Inflammatory macrophage treated with lipopolysaccharide for 1 hour (primary cell): ENCODE measurements at regions not wholly inside any gene's neighbourhood (a gene's known extent, or its start where the extent isn't known, plus 50 kb on each side); places are given as distances from the start of the nearest gene placed in this dataset.
A peak's percentile ranks its signal among the peaks of the same experiment; 100 is the strongest.

ENCODE experiments used
- DNase-seq, 2 donors: peaks; one replicate each; pipeline ENCODE4 v3.0.0-alpha.2; 2020 to 2022

DNA sequence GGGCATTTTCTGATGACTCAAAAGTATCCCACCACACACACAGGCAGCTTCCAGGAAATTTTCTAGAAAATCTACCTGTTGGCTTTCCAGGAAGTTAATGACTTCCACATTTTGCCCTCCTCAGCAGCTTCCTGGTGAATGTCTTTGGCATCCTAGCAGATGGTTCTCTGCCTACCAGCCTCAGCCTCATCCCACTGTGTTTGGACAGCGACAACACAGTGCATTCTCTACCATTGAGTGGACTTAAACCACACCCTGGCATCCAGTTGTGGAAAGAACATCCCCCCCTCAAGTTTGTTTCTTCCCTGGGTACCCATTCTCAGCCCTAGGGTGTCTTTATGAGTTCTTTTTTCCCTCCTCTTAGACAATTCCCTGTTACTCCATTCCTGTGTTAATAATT is 50.8 kb upstream of the GADL1 start:
- DNase-seq = no peak

DNA sequence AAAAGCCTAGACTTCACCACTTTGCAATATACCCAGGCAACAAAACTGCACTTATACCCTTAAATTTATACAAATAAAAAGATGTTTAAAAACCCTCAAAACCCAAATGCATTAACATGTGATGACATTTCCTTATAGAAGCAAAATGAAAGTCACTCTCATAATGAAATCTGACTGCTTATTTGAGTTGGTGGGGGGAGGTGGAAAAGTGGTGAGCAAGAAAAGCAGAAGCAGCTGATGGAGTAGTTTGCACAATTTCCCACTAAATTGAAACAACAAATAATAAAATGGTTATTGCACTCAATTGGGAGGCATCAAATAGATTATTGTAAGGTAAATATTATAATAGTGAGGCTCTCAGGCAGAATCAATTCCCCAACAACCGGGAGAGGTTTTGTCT is 54.0 kb upstream of the GADL1 start:
- peak; percentile 51 to 64 for DNase-seq

DNA sequence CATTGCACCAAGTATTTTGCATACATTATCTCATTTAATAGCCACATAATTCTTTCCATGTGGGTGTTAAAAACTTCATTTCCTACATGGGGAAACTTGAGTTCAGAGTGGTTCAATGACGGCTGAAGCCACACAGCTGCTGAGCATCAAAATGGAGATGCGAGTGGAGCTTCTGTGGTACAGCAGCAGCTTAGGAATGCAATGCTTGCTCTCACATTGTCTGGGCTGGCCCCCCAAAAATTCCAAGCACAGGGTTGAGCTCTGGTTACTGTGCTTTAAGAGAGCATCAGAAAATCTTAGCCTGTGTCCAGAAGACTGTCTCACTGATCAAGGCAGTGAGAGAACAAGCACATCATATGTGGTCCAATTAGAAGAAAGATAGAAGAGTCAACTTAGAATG is 57.4 kb upstream of the GADL1 start:
- no peak for DNase-seq

DNA sequence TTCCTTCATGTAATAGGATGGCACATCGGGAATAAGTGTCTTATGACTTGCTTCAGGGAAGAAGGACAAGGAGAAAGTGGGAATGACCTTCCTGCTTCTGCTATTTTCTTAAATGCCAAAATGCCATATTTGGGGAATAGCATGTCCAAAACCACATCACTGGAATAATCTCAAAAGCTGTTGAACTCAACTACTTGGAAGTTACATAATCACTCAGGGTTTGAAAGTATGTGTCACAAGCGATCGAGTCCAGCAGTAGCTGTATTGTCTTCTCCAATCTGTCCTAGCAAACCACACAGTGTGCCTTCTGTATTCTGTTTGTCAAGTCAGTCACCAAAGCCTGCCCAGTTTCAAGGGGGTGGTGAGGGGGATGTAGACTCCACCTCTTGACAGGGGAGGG is 58.3 kb upstream of the GADL1 start:
- no peak for DNase-seq

DNA sequence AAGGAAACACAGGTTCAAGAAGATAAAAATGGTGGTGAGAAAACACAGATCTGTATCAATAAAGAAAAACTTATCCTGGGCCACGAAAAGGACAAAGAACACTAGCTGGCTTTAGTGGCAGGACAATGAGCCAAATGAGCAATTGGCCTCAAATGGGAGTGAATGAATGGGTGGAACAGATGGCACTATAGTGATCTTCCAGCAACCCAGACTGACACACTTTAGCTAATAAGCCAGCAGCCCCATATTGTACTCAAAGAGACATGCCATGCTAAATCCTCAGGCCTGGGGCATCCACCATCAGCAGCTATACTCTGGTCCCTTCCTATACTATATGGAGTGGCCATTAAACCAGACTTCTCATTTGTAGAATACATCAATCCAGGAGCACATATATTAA is 60.0 kb upstream of the GADL1 start:
- no peak for DNase-seq

DNA sequence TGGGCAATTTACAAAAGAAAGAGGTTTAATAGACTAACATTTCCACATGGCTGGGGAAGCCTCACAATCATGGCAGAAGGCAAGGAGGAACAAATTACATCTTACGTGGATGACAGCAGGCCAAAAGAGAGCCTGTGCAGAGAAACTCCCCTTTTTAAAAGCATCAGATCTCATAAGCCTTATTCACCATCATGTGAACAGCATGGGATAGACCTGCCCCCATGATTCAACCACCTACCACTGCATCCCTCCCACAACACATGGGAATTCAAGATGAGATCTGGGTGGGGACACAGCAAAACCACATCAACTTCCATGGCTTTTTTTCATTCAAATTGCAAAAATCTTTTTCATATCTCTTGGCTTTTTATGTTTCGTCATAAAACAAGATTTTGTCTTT is 67.6 kb upstream of the GADL1 start:
- peak in 1 of 2 donors; percentile 54 for DNase-seq

DNA sequence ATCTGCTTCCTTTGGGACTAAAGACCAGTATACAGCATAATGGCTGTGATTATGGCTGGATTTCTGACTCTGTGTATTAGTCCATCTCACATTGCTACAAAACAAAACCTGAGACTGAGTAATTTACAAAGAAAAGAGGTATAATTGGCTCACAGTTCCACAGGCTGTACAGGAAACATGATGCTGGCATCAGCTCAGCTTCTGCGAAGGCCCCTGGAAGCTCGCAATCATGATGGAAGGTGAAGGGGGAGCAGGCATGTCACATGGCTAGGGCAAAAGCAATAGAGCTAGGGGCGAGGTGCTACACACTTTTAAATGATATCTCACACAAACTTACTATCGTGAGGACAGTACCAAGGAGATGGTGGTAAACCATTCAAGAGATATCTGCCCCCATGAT is 68.0 kb upstream of the GADL1 start:
- no peak for DNase-seq

DNA sequence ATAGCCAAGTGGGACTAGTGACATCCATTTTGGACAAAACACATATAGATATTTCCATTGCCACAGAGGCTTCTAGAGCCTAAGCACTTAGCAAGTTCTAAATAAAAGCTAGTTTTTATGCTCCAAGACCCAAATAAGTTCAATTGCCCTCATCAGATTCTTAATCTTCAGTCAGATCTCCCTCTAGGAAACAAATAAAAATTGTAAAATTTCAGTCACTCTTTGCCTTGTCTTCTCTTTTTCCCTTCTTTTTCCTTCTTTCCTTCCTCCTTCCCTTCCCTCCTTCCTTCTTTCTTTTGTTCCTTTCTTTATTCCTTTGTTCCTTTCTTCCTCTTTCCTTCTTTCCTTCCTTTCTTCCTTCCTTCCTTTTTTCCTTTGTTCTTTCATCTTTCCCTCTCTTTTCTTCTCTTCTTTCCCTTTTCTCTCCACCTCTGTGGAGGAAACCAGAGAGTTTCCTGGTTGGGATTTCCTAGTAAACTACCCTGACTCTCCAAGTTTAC is 68.8 kb upstream of the GADL1 start:
- DNase-seq = no peak

DNA sequence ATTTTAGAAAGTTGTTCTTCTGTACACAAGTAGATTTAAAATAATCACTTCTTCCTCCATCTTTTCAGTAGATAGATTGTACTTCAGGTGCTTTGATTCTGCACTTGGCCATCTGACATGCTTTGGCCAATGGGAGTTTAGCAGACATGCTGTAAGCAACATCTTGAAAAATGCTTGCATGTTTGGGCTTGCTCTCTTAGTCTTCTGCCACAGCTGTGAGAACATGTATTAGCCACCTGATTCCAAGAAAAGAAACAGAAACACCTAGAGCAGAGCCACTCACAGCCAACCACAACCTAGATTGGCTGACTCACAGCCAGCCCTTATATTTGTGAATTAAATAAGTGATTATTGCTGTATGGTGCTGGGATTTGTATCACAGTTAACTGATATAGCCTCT is 70.2 kb upstream of the GADL1 start:
- DNase-seq = no peak

DNA sequence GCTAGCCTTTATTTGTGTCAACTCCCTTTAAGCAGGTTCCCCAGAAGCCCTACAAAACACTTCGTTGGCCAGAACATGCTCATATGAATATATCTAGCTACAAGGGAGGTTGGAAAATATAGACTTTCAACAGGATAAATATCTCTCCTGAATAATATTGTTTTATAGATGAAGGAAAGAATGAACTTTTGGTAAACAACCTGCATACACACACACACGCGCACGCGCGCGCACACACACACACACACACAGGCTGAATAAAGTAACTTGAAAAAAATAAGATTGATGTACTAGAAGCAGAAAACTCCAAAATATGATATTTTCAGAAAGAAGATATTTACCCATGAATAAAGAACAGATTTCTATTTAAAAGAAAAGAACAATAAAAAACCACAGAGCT is 72.4 kb upstream of the GADL1 start:
- no peak for DNase-seq

DNA sequence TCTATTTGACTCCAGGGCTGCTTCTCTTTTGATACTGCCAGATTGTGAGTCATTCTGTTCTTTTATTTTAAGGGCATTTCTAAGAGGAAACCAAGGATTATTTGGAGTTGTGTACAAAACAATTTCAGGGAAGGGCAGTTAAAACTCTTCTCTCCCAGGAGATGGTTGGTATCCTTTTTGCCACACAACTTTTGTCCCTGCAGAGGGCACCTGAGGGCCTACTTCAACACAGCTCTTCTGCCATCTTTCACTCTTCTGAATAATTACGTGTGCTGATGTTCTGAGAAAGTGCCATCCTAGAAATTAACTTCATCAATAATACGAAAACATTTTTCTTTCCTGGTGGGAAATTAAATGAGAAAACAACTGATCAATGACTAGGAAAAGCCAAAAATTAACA is 75.7 kb upstream of the GADL1 start:
- DNase-seq = no peak

DNA sequence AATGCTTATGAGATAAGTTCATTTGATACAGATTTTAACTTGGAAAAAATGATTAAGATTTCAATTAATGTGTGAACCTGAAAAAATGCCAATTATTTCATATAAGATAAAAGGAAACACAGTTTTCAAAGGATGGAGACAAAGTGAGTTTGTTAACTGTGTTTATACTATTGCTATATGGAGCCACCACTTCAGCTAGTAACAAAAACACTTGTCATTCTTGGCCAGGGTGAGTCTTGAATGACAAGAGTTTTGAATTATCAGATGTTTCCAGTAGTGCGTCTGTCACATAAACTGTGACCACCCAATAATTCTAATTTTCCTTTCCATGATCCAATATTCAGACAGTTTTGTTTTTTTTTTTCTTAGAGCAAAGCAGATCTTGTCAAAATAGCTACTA is 78.0 kb upstream of the GADL1 start:
- no peak for DNase-seq

DNA sequence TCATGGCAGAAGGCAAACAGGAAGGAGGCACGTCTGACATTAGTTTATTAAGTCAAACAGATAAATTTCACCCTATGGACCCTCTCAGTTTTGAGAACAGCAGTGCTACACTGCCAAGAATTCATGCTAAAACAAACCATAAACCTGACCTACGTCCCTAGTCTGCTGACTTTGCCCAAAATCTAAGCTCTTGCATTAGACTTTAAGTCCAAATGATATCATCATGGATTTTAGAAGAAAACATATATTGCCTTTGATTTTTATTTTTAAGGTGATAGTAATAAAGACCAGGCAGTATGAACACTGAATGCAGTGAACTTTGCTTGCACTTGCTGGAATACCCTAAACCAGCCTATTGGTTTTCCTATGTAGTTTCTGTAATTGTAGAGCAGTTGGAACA is 79.6 kb upstream of the GADL1 start:
- DNase-seq = no peak

DNA sequence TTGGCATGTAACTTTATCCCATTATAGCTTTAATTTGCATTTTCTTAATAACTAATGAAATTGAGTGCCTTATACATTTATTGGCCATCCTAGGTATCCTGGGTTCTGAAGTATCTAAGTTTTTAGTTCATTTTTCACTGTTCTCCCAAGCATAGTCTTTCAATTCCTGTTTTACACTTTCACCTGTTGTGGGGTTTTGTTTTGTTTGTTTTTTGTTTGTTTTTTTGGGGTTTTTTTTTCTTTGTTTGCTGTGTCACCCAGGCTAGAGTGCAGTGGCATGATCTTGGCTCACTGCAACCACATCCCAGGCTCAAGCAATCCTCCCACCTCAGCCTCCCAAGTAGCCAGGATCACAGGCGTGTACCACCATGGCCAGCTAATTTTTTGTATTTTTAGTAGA is 83.1 kb upstream of the GADL1 start:
- DNase-seq = no peak

DNA sequence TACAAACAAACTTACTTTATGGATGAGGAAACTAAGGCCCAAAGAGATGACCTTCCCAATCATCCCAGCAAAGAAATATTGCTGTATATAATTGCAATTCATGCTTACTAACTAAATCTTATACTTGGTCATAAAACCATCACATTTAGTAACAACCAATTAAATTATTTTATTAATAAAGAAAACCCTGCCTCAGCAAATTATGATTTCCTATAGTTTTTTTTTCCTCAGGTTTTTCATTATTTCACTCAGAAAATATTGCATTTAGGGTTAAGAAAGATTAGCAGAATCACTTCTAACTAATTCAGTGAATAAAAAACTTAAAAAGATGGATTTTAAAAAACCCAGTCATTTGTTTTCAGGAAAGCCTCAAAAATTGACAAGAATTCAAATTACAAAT is 86.5 kb upstream of the GADL1 start:
- DNase-seq = no peak

DNA sequence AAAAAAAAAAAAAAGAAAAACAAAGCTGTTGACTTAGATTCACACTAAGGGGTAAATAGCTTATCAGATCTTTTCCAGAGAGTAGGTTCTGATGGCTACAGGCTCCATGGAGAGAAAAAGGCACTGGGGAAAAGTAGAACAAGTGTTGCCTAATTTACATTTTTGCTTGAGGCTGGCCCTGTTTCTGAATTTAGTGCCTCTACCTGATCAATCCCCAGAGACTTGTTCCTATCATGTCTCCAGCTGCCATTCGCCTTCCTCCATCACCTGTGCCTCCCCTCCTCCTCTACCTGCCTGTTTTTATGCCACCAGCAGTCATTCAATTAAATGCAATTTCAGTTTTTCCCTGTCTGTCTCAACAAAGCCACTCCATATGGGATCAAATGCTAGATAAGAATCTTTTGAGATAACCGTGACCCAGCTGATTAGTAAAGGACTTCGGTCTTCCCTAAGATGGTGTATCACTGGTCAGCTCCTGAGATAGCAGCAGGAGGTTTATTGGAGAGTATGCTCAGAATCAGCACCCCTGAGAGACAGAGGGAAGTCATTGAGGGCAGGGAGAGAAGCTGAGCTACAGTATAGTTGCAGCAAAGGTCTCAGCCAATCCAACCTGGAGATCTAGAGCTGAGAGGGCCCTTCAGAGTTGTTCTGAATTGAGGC is 88.1 kb upstream of the GADL1 start:
- DNase-seq = no peak

DNA sequence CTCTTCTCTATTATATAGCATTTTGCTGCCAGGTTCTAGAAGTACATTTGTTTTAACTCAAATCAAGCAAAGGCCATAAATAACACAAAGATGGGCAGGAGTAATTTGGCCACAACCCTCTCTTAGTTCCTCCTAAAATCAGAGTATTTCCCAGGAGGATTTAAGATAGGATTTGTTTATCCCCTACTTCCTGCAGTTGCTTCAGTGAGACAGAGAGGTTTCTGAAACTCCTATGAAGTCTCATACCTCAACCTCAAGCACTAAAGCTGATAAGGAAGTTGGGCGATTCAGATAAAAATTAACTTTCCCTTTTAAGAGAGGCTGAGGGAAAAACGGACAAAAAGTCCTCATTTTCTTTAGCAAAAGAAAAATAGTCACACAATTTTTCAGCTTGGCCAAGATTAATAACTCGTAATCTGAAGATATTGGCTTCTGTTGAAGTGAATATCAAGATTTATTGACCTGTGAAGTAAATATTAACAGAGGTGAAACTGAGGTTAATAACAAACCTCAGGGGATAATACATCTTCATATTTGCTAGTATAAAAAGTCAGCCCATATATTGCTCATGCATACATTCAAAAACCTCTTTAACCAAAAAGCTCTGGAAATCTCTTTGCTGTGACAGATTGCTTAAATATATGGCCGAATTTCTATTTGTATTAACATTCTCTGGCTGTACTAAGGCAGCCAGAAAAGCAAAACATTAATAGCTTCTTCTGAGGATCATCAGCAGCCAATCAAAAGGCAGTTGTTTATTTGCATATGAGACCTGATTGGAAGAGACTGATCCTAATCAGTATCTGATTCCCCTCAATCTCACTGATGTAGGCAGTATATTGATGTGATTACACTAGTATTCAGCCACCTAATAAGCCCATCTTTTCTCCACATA is 90.6 kb upstream of the GADL1 start:
- no peak for DNase-seq

DNA sequence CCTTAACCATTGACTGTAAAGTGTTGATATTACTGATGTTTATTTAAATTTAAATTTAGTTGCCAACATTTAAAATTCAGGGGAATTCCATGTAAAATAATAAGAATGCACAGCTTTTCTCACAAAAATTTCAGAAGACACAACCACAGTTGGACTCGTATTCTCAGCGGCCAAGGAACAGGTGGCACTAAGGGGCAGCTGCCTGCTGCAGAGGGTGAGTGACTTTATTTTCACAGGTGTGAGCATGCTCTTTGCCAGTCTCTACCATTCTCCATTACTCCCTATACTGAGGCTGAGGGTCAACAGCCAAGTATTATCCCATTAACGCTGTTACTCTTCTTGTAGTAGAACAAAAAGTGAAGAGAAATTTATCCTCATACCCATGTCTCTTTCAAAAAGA is 92.1 kb upstream of the GADL1 start:
- DNase-seq = no peak

DNA sequence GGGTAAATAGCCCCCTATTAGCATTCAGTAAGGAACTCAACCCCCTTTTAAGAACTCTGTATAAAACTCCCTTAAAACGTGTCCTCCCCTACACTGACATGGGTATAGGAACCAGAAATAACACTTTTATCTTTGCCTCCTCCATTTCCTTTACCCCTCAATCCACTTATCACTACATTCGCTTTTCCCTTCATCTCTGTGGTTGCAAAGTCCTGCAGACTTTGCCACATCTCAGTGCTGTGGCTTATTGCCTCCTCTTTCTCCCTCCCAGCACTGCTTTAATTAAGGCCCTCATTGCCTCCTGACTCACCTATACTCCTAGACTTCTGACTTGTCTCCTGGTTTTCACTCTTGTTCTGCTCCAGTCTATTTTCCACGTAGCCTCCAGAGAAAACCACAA is 94.3 kb upstream of the GADL1 start:
- no peak for DNase-seq

DNA sequence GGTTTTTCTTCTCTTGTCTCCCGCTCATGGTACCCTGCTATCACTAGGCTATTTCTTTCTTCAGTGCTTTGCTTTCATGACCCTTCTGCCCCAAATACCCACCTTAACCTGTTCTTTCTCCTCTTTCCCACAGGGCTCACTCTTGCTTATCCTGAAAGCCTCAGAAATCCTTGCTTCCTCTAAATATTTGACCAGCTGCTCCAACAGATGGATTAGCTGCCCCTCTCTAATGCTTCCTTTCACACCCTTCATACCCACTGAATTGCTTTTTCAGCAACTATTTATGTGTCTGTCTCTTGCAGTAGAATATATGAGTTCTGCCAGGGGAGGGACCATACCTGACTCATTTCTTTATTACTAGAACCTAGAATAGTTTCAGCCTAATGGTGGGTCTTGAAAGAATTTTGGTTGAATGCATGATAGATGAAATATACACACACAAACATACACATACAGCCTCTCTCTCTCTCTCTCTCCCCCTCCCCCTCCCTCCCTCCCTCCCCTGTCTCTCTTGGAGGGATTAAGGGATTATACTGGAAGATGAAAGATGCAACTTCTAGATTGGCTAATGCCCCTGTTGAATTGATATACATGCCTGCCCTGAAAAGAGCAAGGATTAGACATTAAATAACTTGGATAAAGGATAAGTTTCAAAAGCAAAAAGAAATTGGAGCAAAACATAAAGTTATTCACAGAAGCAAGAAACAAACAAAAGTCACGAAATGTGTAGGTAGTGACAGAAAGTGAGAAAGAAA is 95.0 kb upstream of the GADL1 start:
- no peak for DNase-seq

DNA sequence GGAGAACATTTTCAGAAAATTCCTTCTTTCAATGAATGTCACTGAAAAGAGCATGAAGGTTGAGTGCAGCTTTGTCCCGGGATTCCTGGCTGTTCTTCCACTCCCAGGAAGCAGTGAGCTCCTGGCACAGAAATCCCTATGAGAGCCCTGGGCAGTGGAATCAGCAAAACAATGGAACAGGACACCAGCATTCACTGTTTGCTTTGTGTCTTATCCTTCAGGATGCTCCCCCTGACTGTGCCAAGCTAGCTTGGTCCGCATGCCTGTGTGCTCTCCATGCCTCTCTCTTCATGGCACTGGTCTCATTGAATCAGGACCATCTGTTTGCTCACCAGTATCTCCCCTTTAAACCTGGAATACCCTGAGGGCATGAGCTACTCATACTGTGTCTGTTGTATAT is 102.0 kb upstream of the GADL1 start:
- no peak for DNase-seq

DNA sequence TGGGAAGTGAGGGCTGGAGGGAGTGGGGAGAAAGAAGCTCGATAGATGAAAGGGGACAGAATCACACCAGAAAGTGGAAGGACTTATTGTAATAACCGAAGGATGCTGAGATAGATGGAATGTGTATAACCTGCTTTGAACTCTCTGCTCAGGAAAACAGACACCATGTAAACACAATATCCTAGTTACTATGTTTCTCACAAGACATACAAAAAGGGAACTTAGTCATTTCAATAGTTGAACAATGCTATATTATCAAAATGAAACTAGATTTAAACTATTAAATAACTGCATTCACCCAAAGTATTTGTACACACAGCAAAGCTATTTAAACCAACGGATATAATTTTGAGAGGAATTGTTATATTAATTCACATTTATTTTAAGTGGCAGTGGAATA is 108.3 kb upstream of the GADL1 start:
- DNase-seq = peak in 1 of 2 donors; percentile 7

DNA sequence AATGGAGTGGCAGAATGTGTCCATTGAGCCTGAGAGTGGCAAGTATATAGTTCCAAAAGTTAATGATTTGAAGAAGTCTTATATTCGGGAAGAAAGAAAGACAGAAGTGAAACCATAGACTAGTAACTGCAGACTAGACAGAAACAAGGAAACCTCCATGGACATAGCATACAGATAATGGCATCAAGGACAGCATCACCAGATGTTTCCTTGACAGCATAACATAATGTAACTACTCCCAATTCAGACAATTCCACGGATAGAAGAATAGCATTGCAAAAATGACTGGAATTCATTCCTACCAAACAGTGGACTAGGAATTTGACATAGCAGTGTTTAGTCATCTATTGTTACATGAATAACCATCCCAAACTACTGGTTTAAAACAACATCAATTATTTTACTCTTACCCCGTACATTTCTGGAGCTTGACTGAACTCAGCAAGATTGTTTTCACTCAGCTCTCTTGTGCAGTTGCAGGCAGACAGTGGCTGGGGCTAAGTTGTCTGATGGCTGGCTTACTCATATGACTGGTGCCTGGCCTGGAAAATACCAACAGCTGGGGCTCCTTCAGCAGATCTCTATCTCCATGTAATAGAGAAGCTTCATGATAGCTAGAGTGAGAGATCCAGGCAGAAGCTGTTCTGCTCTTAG is 109.7 kb upstream of the GADL1 start:
- DNase-seq = peak in 1 of 2 donors; percentile 6
